GM23338 (cell line): ENCODE measurements at regions not wholly inside any gene's neighbourhood (a gene's known extent, or its start where the extent isn't known, plus 50 kb on each side); places are given as distances from the start of the nearest gene placed in this dataset.

Experiments used
- ATAC-seq: fragments of 200-7000 bp; cut with Tn5 transposase; 3 replicates; pipeline ENCODE4 v1.9.1; 2020
- DNase-seq: peaks from one replicate; pipeline ENCODE4 v3.0.0-alpha.2; 2015; ENCODE audit warnings: low spot score
- H2AFZ ChIP-seq: fragments of 200-600 bp; sonication (generic); 2 replicates; pipeline ENCODE4 v1.8.0; 2016; ENCODE audit warnings: antibody characterized with exemption, mild to moderate bottlenecking, moderate library complexity
- H3F3A ChIP-seq: fragments of 200-600 bp; sonication (generic); replicated peaks from 2 replicates; pipeline ENCODE4 v1.8.0; 2017; ENCODE audit warnings: antibody characterized with exemption, mixed run types, low read depth
- H3K27ac ChIP-seq: fragments of 200-600 bp; sonication (generic); 2 replicates; pipeline ENCODE4 v1.6.1; 2016; ENCODE audit warnings: low read depth
- H3K27me3 ChIP-seq: fragments of 200-600 bp; sonication (generic); 2 replicates; pipeline ENCODE4 v1.8.0; 2016; ENCODE audit warnings: mild to moderate bottlenecking, mixed run types, moderate library complexity; ENCODE audit not compliant: insufficient read depth
- H3K36me3 ChIP-seq: fragments of 200-600 bp; sonication (generic); 2 replicates; pipeline ENCODE4 v1.8.0; 2016; ENCODE audit warnings: mild to moderate bottlenecking; ENCODE audit not compliant: insufficient read depth
- H3K4me1 ChIP-seq: fragments of 200-600 bp; sonication (generic); 2 replicates; pipeline ENCODE4 v1.8.0; 2016; ENCODE audit warnings: mild to moderate bottlenecking, moderate library complexity; ENCODE audit not compliant: insufficient read depth
- H3K4me2 ChIP-seq: fragments of 200-600 bp; sonication (generic); 2 replicates; pipeline ENCODE4 v1.7.1; 2017; ENCODE audit warnings: mixed run types
- H3K4me3 ChIP-seq: fragments of 200-600 bp; sonication (generic); 2 replicates; pipeline ENCODE4 v1.6.1; 2016; ENCODE audit warnings: mixed run types
- H3K79me2 ChIP-seq: fragments of 200-600 bp; sonication (generic); replicated peaks from 2 replicates; pipeline ENCODE4 v1.8.0; 2017; ENCODE audit warnings: mild to moderate bottlenecking; ENCODE audit not compliant: insufficient read depth
- H3K9me2 ChIP-seq: fragments of 200-600 bp; sonication (generic); 2 replicates; pipeline ENCODE4 v1.8.0; 2017; ENCODE audit not compliant: insufficient read depth
- H4K20me1 ChIP-seq: fragments of 200-600 bp; sonication (generic); replicated peaks from 2 replicates; pipeline ENCODE4 v1.8.0; 2017; ENCODE audit warnings: mild to moderate bottlenecking; ENCODE audit not compliant: insufficient read depth
- H3K27ac Mint-ChIP-seq: 2 replicates; pipeline ENCODE4 v1.8.0; 2020; ENCODE audit warnings: inconsistent platforms, mild to moderate bottlenecking, moderate library complexity, mixed read lengths
- H3K27me3 Mint-ChIP-seq: 3 replicates; pipeline ENCODE4 v1.8.0; 2022; ENCODE audit warnings: low read depth, mild to moderate bottlenecking, moderate library complexity, mixed read lengths, inconsistent platforms; ENCODE audit not compliant: insufficient read depth, poor library complexity
- H3K36me3 Mint-ChIP-seq: 3 replicates; pipeline ENCODE4 v1.8.0; 2021; ENCODE audit warnings: low read depth, mild to moderate bottlenecking, inconsistent platforms, moderate library complexity, mixed read lengths
- H3K4me1 Mint-ChIP-seq: 3 replicates; pipeline ENCODE4 v1.8.0; 2020; ENCODE audit warnings: mild to moderate bottlenecking, inconsistent platforms, mixed read lengths
- H3K4me3 Mint-ChIP-seq: 3 replicates; pipeline ENCODE4 v1.8.0; 2021; ENCODE audit warnings: moderate library complexity, mild to moderate bottlenecking, inconsistent platforms, mixed read lengths
- H3K9me3 Mint-ChIP-seq: 3 replicates; pipeline ENCODE4 v1.8.0; 2020; ENCODE audit warnings: moderate library complexity, mild to moderate bottlenecking, inconsistent platforms, mixed read lengths
- CREB1 ChIP-seq: fragments of 250-450 bp; sonication (Bioruptor Pico); IDR thresholded peaks from 2 replicates; pipeline ENCODE4 v1.5.0; 2020; ENCODE audit warnings: low read depth, mild to moderate bottlenecking, moderate library complexity
- ETS1 ChIP-seq: IDR thresholded peaks from 2 replicates; pipeline ENCODE4 v1.6.1; 2016; ENCODE audit warnings: antibody characterized with exemption
- EZH2 ChIP-seq: fragments of 200-600 bp; sonication (generic); IDR thresholded peaks from one replicate; pipeline ENCODE4 v1.8.0; 2017; ENCODE audit warnings: antibody characterized with exemption, mild to moderate bottlenecking, low read depth; ENCODE audit not compliant: unreplicated experiment
- EZH2phosphoT487 ChIP-seq: fragments of 200-600 bp; sonication (generic); IDR thresholded peaks from one replicate; pipeline ENCODE4 v1.8.1; 2018; ENCODE audit warnings: antibody characterized with exemption; ENCODE audit not compliant: unreplicated experiment
- JUNB ChIP-seq: IDR thresholded peaks from one replicate; pipeline ENCODE4 v1.6.1; 2016; ENCODE audit warnings: antibody characterized with exemption; ENCODE audit not compliant: unreplicated experiment
- NANOG ChIP-seq: IDR thresholded peaks from 2 replicates; pipeline ENCODE4 v1.6.1; 2016; ENCODE audit warnings: antibody characterized with exemption, borderline replicate concordance
- STAT1 ChIP-seq: IDR thresholded peaks from one replicate; pipeline ENCODE4 v1.6.1; 2016; ENCODE audit warnings: antibody characterized with exemption; ENCODE audit not compliant: unreplicated experiment
- ZNF114 ChIP-seq: fragments of 250-450 bp; sonication (Bioruptor Pico); IDR thresholded peaks from 2 replicates; pipeline ENCODE4 v1.5.0; 2020; ENCODE audit warnings: mild to moderate bottlenecking, moderate library complexity
- ZNF331 ChIP-seq: fragments of 250-450 bp; sonication (Bioruptor Pico); IDR thresholded peaks from 2 replicates; pipeline ENCODE4 v1.5.0; 2020; ENCODE audit warnings: low read depth, mild to moderate bottlenecking, moderate library complexity
- ZNF462 ChIP-seq: fragments of 250-450 bp; sonication (Bioruptor Pico); IDR thresholded peaks from 2 replicates; pipeline ENCODE4 v1.5.0; 2020; ENCODE audit warnings: mild to moderate bottlenecking, moderate library complexity

- no peak for ATAC-seq
- H3K9me2 ChIP-seq, result no peaks in the 10 kb centered on the region
- no peak overlapping the region for H3K27ac Mint-ChIP-seq
Observed at GRCh38 chr12:12004524-12004923, 66.2 kb upstream of the BCL2L14 start.

More at GRCh38 chr12:12004524-12004923, 66.2 kb upstream of the BCL2L14 start:
- H3K27me3 Mint-ChIP-seq, result peaks cover 10% of the 10 kb centered on the region
- Histone ChIP-seq H3K4me2 (no peak overlapping the region), H4K20me1 (no peaks in the 10 kb centered on the region), H3K27ac (no peak overlapping the region), H3K4me1 (peaks cover 12% of the 10 kb centered on the region), H3F3A (no peaks in the 10 kb centered on the region; the same call in 1 of the 2 replicates), H3K4me3 (no peak overlapping the region), H3K27me3 (no peaks in the 10 kb centered on the region), H3K79me2 (no peaks in the 10 kb centered on the region), H2AFZ (no peak overlapping the region), H3K36me3 (no peaks in the 10 kb centered on the region)
- H3K4me1 Mint-ChIP-seq, result peaks cover 20% of the 10 kb centered on the region
- no peak for TF ChIP-seq ZNF462
- no peak for TF ChIP-seq ZNF331 (CRISPR knock-in tag)
- TF ChIP-seq STAT1, result no peak
- no peak for TF ChIP-seq NANOG
- TF ChIP-seq ZNF114, result no peak
- no peak for TF ChIP-seq EZH2
- TF ChIP-seq ETS1, result no peak
- no peak for TF ChIP-seq CREB1
- no peak for TF ChIP-seq JUNB
- no peak for TF ChIP-seq EZH2phosphoT487
- H3K36me3 Mint-ChIP-seq, result peaks cover 4% of the 10 kb centered on the region; the same call in 1 of the 3 replicates
- H3K9me3 Mint-ChIP-seq, result peaks cover 4% of the 10 kb centered on the region; the same call in 2 of the 3 replicates
- no peak overlapping the region for H3K4me3 Mint-ChIP-seq
- no peak for DNase-seq
